ENCODE measurements at regions not wholly inside any gene's neighbourhood (a gene's known extent, or its start where the extent isn't known, plus 50 kb on each side); places are given as distances from the start of the nearest gene placed in this dataset.

DNA sequence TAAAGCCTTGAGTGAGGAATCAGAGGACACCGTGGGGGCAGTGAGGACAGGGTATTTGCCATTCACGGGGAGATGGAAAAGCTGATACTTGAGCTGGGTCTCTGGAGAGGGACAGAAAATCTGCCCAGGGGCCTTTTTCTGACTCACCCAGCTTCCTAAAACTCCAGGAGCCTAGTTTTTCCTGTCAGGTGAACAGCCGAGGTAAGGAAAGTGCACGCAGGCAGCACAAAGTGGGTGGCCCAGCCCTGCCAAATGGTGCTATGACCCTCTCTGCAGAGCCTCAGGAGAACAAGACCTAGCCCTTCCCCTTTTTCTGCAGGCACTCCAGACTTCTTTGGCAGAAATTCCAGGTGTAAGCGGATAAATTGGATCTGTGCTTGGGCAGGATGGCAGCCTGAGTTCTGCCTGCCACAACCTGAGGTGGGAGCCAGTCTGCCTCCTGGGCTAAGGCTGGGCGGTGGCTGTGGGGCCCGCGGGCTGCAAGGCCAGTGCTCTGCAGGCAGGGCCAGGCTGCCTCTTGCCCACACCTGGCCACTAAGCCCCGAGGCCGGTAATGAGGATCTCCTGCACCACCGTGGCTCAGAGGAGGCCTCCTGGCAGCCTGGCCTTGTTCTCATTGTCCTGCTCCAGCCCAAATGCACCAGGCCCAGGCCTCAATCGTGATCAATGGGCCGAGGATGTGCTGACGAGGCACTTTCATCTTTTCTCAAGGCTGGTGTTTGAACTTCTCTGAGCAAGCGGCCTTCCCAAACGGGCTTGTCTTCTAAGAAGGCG is 72.9 kb upstream of the LMO1 start:
- no peak for TF ChIP-seq RAD21 (conservative IDR thresholded peaks at IDR 0.05)
- TF ChIP-seq EP300 (conservative IDR thresholded peaks at IDR 0.05; ENCODE audit: poor library complexity, severe bottlenecking) = no peak
- no peak for TF ChIP-seq MXI1 (conservative IDR thresholded peaks at IDR 0.05; ENCODE audit: poor library complexity, severe bottlenecking)
- TF ChIP-seq EZH2 (IDR thresholded peaks at IDR 0.05; ENCODE audit: borderline replicate concordance, insufficient read depth, low read length, poor library complexity, severe bottlenecking) = no peak
- TF ChIP-seq, protein P1, sequence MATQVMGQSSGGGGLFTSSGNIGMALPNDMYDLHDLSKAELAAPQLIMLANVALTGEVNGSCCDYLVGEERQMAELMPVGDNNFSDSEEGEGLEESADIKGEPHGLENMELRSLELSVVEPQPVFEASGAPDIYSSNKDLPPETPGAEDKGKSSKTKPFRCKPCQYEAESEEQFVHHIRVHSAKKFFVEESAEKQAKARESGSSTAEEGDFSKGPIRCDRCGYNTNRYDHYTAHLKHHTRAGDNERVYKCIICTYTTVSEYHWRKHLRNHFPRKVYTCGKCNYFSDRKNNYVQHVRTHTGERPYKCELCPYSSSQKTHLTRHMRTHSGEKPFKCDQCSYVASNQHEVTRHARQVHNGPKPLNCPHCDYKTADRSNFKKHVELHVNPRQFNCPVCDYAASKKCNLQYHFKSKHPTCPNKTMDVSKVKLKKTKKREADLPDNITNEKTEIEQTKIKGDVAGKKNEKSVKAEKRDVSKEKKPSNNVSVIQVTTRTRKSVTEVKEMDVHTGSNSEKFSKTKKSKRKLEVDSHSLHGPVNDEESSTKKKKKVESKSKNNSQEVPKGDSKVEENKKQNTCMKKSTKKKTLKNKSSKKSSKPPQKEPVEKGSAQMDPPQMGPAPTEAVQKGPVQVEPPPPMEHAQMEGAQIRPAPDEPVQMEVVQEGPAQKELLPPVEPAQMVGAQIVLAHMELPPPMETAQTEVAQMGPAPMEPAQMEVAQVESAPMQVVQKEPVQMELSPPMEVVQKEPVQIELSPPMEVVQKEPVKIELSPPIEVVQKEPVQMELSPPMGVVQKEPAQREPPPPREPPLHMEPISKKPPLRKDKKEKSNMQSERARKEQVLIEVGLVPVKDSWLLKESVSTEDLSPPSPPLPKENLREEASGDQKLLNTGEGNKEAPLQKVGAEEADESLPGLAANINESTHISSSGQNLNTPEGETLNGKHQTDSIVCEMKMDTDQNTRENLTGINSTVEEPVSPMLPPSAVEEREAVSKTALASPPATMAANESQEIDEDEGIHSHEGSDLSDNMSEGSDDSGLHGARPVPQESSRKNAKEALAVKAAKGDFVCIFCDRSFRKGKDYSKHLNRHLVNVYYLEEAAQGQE (IDR thresholded peaks at IDR 0.05; ENCODE audit: borderline replicate concordance) = no peak
- no peak for TF ChIP-seq TAF1 (IDR thresholded peaks at IDR 0.05; ENCODE audit: low read depth)
- no peak for TF ChIP-seq POLR2AphosphoS5 (IDR thresholded peaks at IDR 0.05)
- TF ChIP-seq SMC3 (conservative IDR thresholded peaks at IDR 0.05; ENCODE audit: poor library complexity) = no peak
- TF ChIP-seq, protein P2, sequence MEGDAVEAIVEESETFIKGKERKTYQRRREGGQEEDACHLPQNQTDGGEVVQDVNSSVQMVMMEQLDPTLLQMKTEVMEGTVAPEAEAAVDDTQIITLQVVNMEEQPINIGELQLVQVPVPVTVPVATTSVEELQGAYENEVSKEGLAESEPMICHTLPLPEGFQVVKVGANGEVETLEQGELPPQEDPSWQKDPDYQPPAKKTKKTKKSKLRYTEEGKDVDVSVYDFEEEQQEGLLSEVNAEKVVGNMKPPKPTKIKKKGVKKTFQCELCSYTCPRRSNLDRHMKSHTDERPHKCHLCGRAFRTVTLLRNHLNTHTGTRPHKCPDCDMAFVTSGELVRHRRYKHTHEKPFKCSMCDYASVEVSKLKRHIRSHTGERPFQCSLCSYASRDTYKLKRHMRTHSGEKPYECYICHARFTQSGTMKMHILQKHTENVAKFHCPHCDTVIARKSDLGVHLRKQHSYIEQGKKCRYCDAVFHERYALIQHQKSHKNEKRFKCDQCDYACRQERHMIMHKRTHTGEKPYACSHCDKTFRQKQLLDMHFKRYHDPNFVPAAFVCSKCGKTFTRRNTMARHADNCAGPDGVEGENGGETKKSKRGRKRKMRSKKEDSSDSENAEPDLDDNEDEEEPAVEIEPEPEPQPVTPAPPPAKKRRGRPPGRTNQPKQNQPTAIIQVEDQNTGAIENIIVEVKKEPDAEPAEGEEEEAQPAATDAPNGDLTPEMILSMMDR (IDR thresholded peaks at IDR 0.05; ENCODE audit: poor library complexity, severe bottlenecking) = no peak
- no peak overlapping the region for H3K27ac ChIP-seq (ENCODE audit: low read length)
- H2AFZ ChIP-seq (ENCODE audit: low read depth, low read length) = no peak overlapping the region

DNA sequence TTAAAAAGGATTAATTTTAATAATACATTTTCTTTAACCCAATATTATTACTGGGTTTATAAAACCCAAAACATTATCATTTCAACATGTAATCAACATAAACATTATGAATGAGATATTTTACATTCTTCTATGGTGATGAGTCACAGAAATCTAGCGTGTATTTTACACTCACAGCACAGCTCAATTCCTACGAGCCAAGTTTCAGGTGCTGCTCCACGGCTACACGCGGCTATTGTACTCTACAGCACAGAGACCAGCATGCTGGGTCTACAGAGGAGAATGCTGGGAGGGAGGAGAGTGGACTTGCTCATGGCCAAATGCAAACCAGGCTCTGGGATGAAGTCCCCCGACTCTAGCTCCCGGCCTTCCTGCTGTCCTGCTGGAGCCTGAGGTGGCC is 72.0 kb upstream of the LMO1 start:
- H3K27me3 ChIP-seq (ENCODE audit: insufficient read depth, low read depth, low read length) = no peaks in the 10 kb centered on the region
- no peaks in the 10 kb centered on the region for H3K9me3 ChIP-seq (ENCODE audit: low read length)

More for the DNA sequence above, 72.9 kb upstream of the LMO1 start:
- H3K4me2 ChIP-seq (ENCODE audit: low read length) = no peak overlapping the region
- no peaks in the 10 kb centered on the region for H3F3A ChIP-seq (ENCODE audit: insufficient read depth, low read length, poor library complexity, severe bottlenecking)
- H3K9me2 ChIP-seq (ENCODE audit: insufficient read depth, low read length) = no peaks in the 10 kb centered on the region
- H3K36me3 ChIP-seq (ENCODE audit: insufficient read depth, low read length) = no peaks in the 10 kb centered on the region
- no peaks in the 10 kb centered on the region for H3K79me2 ChIP-seq (replicated peaks; ENCODE audit: insufficient read depth, low read length)
- no peaks in the 10 kb centered on the region for H3K9me3 ChIP-seq (ENCODE audit: low read length)
- no peaks in the 10 kb centered on the region for H4K20me1 ChIP-seq (ENCODE audit: insufficient read depth)
- no peaks in the 10 kb centered on the region for H3K27me3 ChIP-seq (ENCODE audit: insufficient read depth, low read depth, low read length)
- H3K9ac ChIP-seq (ENCODE audit: low read length) = no peak overlapping the region
- H3K4me3 ChIP-seq (ENCODE audit: low read length) = no peak overlapping the region

More for the DNA sequence above, 72.0 kb upstream of the LMO1 start:
- Histone ChIP-seq H3K36me3 (ENCODE audit: insufficient read depth, low read length) (no peaks in the 10 kb centered on the region), H3K4me3 (ENCODE audit: low read length) (no peak overlapping the region), H3K4me2 (ENCODE audit: low read length) (no peak overlapping the region), H2AFZ (ENCODE audit: low read depth, low read length) (no peak overlapping the region), H3K9me2 (ENCODE audit: insufficient read depth, low read length) (no peaks in the 10 kb centered on the region), H3K27ac (ENCODE audit: low read length) (no peak overlapping the region), H3K9ac (ENCODE audit: low read length) (no peak overlapping the region), H3K79me2 (replicated peaks; ENCODE audit: insufficient read depth, low read length) (no peaks in the 10 kb centered on the region), H4K20me1 (ENCODE audit: insufficient read depth) (no peaks in the 10 kb centered on the region), H3F3A (ENCODE audit: insufficient read depth, low read length, poor library complexity, severe bottlenecking) (no peaks in the 10 kb centered on the region)
- TF ChIP-seq, protein P2 (IDR thresholded peaks at IDR 0.05; ENCODE audit: poor library complexity, severe bottlenecking) = no peak
- TF ChIP-seq POLR2AphosphoS5 (IDR thresholded peaks at IDR 0.05) (no peak), SMC3 (conservative IDR thresholded peaks at IDR 0.05; ENCODE audit: poor library complexity) (no peak), EZH2 (IDR thresholded peaks at IDR 0.05; ENCODE audit: borderline replicate concordance, insufficient read depth, low read length, poor library complexity, severe bottlenecking) (no peak), RAD21 (conservative IDR thresholded peaks at IDR 0.05) (no peak), EP300 (conservative IDR thresholded peaks at IDR 0.05; ENCODE audit: poor library complexity, severe bottlenecking) (no peak), MXI1 (conservative IDR thresholded peaks at IDR 0.05; ENCODE audit: poor library complexity, severe bottlenecking) (no peak), TAF1 (IDR thresholded peaks at IDR 0.05; ENCODE audit: low read depth) (no peak)
- TF ChIP-seq, protein P1 (IDR thresholded peaks at IDR 0.05; ENCODE audit: borderline replicate concordance) = no peak
